HG02884 (cell line): ENCODE measurements at regions not wholly inside any gene's neighbourhood (a gene's known extent, or its start where the extent isn't known, plus 50 kb on each side); places are given as distances from the start of the nearest gene placed in this dataset.
"Not testable (repeated sequence)": the region's sequence is repeated elsewhere in the genome, so short reads cannot be mapped to it uniquely, and the experiment has no call there.

Source experiments
- ATAC-seq: cut with Tn5 transposase; IDR thresholded peaks from one replicate; pipeline ENCODE4 v1.9.1; 2021; ENCODE audit warnings: mild to moderate bottlenecking, moderate library complexity; ENCODE audit not compliant: unreplicated experiment

GRCh38 chr21:35482933-35483662 is 434.0 kb upstream of the RUNX1 start:
- no peak for ATAC-seq

GRCh38 chr21:35482096-35482495 is 433.0 kb upstream of the RUNX1 start:
- ATAC-seq: no peak

- no peak for ATAC-seq
Measured at GRCh38 chr21:35481005-35481404, 431.9 kb upstream of the RUNX1 start.

DNA sequence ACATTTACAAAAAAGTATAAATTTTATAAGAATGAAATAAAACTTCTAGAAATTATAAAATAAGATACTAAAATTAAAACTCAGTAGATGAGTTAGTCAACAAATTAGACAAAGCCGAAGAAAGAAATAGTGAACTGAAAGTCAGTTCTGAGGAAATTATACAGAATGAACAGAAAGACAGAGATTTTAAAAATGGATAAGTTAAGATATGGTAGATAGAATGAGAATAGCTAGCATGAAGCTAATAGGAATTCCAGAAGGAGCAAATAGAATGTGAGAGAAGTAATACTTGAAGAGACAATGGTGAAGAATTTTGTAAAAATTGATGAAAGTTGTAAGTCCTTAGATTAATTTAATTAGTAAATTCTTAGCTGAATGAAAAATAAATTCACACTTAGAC is 430.4 kb upstream of the RUNX1 start:
- ATAC-seq: no peak

DNA sequence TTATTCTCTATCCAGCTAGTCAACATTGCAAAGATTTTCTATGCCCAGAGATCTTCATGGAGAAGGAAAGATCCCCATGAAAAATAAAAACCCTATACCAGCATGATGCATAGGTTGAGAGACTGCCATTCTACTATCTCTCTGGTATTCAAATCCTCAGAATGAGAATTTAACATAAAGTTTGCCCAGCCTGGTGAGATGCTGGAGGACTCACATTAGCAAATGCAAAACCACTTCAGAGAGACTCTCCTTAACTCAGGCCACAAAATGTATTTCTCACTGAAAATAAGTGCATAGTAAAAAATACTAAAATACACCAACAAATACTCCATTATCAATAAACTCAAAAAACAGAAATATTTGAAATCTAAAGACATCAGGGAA is 430.0 kb upstream of the RUNX1 start:
- ATAC-seq: no peak

DNA sequence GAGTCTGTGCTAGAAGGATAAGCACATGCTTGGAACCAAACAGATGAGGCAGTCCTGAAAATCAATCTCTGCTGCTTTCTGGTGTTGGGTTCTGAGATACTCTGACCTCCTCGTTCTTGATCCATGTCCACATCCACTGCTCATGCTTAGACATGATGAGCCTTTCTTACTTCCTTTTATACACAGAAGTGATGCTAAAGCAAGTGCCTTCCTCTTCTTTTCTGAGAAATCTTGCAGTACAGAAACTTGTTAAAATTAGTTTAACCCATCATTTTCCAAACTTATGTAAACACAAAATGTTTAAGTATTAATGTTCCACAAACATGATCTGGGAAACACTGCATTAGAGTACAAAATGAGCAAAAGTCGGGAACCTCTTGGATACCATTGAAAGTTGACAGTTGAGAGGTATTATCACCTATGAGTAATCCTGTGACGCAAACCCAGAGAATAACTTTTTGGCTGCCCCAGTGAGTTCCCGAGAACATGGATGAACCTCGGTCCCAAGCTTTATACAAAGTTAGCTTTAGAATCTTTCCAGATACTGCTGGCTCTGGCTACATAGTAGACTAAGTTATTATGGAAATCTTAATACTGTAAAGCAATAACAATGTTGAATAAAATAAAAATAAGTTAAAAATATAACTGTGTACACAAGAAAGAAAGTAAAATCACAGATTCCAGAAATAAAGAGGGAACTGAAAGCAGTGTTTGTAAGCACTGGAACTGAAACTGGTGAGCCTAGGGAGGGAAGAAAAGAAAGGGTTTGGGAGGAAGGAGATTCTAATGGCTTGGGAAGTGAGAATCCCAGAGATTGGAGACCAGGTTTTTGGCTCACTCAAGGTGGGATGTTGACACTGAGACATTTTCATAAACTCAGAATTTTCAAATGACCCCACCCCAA is 429.3 kb upstream of the RUNX1 start:
- ATAC-seq: no peak

GRCh38 chr21:35477622-35478021 is 428.5 kb upstream of the RUNX1 start:
- no peak for ATAC-seq

DNA sequence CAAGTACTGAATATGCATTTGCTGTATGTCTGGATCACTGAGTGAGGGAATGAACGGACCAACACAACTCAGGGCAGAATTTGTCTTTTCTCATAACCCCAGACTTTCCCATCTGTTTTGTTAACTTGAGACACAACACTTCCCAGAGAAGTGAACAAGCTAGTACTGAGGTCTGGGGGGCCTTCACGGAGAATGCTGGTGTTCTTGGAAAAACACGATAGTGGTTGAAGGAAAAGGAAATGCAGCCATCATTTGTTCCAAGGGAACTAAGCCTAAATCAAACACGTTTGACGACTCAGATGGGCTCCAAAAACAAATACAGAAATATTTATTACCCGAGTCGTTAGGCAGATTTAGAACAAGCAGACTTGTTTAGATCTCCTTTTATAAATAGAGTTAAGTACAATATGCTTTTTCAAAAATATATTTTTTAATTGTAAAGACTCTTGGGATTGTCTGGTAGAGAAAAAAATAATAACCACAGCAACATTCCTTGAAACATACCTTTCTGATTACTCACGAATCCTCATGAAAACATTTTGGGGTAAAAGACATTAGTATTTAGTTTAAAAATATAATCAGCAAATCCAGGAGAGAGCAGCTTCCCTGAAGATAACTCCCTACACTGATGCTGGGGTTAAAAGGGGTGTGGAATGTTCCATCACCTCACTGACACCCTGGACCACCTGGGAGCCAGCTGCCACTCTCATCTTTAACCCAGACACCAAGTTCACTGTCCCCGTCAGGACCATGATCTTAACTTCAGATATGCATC is 427.7 kb upstream of the RUNX1 start:
- no peak for ATAC-seq

DNA sequence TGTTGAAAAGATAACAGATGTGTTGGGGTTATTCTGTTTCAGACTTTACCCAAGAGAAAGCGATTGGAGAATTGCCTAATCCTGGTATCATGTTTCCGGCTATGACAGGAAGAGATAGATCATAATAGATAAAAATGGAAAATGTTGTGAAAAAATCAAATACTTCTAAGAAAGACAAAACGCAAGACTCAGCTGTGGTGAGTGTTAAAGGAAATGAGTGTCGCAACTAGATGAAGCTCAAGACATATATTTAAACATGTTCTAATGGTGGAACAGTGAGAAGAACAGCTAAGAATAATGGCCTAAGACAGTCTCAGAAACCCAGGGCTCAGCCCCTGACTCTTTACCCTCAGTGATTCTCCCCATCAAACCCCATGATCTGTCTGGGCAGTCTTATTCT is 426.7 kb upstream of the RUNX1 start:
- no peak for ATAC-seq

DNA sequence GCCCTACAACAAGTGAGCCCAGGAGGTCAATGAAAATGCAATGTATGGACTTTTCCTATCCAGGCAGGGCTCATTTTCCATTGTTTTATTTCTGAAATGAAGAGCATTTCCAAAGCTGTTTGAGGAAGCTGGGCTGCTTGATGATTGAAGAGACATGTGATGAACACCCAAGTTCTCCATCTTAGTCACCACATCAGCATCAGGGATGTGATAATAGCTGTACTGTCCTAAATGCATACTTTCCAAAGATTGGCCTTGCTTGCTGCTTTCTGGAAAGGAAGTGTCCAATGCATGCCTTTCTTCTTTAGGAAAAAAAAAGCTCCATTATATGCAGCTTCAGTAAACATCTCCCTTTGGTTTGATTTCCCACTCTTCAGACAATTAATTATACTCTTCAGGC is 425.9 kb upstream of the RUNX1 start:
- ATAC-seq: no peak

DNA sequence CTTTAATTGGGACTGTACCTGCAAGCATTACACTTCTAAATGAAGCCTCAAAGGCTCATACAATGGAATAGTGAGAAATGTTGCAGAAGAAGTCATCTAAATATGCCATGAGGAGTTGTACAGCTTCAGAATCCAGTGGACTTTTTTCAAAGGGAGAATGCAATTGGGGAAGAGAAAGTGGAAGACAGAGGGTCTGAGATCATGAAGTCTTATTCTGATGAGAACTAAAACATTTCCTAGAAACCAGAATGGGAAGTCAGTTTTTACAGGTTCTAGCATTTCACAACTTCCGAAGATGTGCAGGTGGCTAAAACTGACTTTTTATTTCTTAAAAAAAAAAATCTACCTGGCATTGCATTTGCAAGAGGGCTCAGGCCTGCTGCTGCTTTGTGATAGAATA is 424.4 kb upstream of the RUNX1 start:
- no peak for ATAC-seq

DNA sequence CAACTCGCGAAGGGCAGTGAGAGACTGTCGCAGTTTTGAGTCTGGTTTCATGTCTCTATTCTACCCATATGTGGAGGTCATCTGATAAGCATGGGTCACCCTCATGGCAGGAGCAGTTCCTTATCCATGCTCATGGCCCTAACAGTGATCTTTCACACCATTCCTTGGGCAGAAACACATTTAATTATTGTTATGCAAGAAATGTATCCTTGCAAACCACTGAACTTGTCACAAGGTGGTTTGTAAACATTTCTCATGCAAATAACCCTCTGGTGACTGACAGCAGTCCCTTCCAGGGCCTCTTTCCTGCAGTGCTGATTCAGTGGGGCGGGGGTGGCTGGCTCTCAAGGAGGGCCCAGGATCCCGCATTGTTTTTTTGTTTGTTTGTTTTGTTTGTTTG is 421.4 kb upstream of the RUNX1 start:
- ATAC-seq: no peak

- ATAC-seq: no peak
Measured at GRCh38 chr21:35469498-35469897, 420.4 kb upstream of the RUNX1 start.

- ATAC-seq: no peak
Measured at GRCh38 chr21:35468991-35469390, 419.9 kb upstream of the RUNX1 start.

DNA sequence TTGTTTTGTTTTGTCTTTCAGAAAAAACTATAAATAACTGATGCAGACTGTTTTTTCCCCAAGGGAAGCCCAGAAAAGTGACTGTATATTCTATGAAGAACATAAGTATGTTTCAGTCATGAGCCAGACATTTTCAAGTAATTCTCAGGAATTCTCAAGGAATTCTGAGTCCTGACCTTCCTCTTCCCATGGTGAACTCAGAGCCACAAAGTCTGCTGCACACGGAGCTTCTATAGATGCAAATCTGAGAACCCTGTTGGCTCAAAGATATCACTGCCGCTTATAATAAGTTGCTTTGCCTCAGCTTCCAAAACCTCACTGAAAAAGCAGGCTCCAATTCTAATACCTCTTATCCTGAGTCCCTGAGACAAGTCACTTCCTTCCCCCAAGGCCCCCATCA is 418.5 kb upstream of the RUNX1 start:
- no peak for ATAC-seq

DNA sequence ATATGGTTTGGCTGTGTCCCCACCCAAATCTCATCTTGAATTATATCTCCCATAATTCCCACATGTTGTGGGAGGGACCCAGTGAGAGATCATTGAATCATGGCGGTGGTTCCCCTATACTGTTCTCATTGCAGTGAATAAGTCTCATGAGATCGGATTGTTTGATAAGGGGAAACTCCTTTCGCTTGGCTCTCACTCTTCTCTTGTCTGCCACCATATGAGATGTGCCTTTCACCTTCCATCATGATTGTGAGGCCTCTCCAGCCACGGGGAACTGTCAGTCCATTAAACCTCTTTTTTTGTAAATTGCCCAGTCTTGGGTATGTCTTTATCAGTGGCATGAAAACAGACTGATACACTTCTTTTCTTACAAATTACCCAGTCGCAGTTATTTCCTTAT is 417.6 kb upstream of the RUNX1 start:
- ATAC-seq: not testable (repeated sequence)

GRCh38 chr21:35465741-35466140 is 416.6 kb upstream of the RUNX1 start:
- no peak for ATAC-seq

- no peak for ATAC-seq
Measured at GRCh38 chr21:35461700-35462099, 412.6 kb upstream of the RUNX1 start.

- ATAC-seq: no peak
Measured at GRCh38 chr21:35460441-35460840, 411.3 kb upstream of the RUNX1 start.

DNA sequence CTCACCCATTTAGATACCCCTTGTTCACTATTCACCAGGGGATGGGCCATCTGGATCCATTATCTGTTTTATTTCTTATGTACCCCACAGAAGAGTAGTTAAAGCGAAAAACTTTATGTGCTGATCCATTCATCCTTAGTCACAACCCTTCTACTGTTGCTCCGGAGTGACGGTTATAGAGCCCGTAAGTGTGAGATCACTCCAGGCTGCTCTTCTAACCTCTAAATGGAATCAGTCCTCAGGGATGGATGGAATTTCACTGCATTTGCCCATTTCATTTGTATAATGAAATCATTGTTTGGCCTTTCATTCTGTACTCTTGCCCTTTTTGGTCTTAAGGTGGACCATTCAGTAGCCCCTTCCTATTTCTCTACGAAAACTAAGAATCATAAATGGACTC is 409.3 kb upstream of the RUNX1 start:
- no peak for ATAC-seq

GRCh38 chr21:35457097-35457804 is 408.1 kb upstream of the RUNX1 start:
- ATAC-seq: no peak
